Activated T-cell treated with anti-CD3 and anti-CD28 coated beads, Interleukin-2, amount 50 U/mL, for 24 hours (primary cell): ENCODE measurements at regions not wholly inside any gene's neighbourhood (a gene's known extent, or its start where the extent isn't known, plus 50 kb on each side); places are given as distances from the start of the nearest gene placed in this dataset.

Experiments used
- DNase-seq: peaks from one replicate; pipeline ENCODE4 v3.0.0-alpha.2; 2020
- H3K27ac Mint-ChIP-seq: 2 replicates; pipeline ENCODE4 v1.8.0; 2020; ENCODE audit warnings: mild to moderate bottlenecking, mixed read lengths
- H3K27me3 Mint-ChIP-seq: 2 replicates; pipeline ENCODE4 v1.8.0; 2020; ENCODE audit warnings: mixed read lengths
- H3K36me3 Mint-ChIP-seq: 2 replicates; pipeline ENCODE4 v1.8.0; 2020; ENCODE audit warnings: low read depth, mixed read lengths
- H3K4me1 Mint-ChIP-seq: 2 replicates; pipeline ENCODE4 v1.8.0; 2020; ENCODE audit warnings: low read depth, mixed read lengths
- H3K4me3 Mint-ChIP-seq: 2 replicates; pipeline ENCODE4 v1.8.0; 2020; ENCODE audit warnings: mild to moderate bottlenecking, moderate library complexity, mixed read lengths
- H3K9me3 Mint-ChIP-seq: 2 replicates; pipeline ENCODE4 v1.8.0; 2020; ENCODE audit warnings: mixed read lengths

DNA sequence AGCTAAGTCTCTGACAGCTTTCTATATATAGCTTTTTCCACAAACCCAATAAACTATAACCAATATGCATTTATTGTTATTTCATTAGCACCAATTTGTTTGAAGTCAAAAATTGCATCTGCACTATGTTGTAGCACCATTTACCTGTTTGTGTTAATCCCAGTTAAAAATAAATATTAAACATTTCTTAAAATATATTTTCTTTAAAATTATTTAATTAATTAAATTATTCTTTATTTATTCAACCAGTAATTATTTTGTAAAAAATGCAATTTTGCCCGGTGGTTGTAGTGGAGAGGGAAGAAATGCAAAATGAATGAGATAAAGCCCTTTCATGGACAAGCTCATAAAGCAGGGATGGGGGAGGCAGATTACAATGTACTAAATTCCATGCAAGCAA lies 1257.9 kb downstream of the PCDH17 start:
- no peaks in the 10 kb centered on the region for H3K36me3 Mint-ChIP-seq
- no peak overlapping the region for H3K4me3 Mint-ChIP-seq

DNA sequence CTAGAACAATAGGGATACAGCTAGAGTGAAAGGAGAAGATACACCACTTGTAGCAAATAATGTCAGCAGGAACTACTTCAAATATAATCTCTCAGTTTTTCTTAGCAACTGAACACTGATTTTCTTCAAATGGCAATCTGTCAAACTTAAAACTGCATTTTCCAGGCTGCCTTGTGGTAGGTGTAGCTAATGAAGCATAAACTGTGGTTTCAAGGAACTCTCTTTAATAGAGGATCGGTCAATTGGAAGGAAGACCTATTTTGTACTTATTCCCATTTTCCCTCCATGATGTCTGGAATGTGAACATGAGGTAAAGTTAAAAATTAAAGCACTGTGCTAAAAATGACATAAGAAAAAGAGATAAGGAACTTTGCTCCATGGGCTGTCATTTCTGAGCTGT lies 1261.9 kb downstream of the PCDH17 start:
- no peak overlapping the region for H3K27ac Mint-ChIP-seq
- H3K36me3 Mint-ChIP-seq = no peaks in the 10 kb centered on the region
- peaks cover 5% of the 10 kb centered on the region for H3K9me3 Mint-ChIP-seq
- no peak for DNase-seq
- no peaks in the 10 kb centered on the region for H3K4me1 Mint-ChIP-seq
- no peak overlapping the region for H3K4me3 Mint-ChIP-seq
- no peaks in the 10 kb centered on the region for H3K27me3 Mint-ChIP-seq

More for the DNA sequence above, 1257.9 kb downstream of the PCDH17 start:
- H3K9me3 Mint-ChIP-seq = peaks cover 5% of the 10 kb centered on the region
- H3K27me3 Mint-ChIP-seq = no peaks in the 10 kb centered on the region
- no peak for DNase-seq
- no peaks in the 10 kb centered on the region for H3K4me1 Mint-ChIP-seq
- H3K27ac Mint-ChIP-seq = no peak overlapping the region

DNA sequence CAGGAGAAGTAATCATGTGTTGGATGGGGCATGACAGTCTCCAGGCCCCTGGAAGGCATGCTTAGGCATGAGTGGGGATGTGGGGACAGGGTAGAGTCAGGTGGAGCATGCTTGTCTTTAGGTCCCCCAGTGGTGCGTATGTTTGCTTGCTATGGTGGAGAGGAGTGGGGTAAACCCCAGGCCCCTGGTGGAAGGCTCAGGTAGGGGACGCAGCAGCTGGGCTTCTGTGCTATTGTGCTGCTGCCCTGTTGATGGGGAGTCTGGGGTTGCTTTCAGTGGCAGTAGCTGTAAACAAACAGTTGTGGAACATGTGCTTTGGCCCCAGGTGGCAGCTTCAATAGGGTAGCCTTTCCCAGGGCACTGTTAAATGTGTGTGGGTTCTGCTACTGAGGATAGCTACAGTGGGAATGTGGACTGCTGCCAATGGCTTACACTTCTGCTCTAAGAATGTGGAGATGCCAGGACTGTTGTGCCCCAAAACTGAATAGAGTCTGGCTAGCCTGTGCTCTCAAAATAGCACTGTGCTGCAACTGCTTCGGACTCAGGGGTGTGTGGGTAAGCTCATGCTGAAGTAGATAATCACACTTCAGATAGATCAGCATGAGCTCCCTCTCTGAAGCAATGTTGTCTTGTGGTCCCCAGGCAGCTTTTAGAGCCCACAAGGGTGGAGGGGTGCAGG lies 1257.3 kb downstream of the DIAPH3 start:
- Mint-ChIP-seq H3K27ac (no peak overlapping the region), H3K27me3 (no peaks in the 10 kb centered on the region), H3K4me1 (no peaks in the 10 kb centered on the region), H3K36me3 (no peaks in the 10 kb centered on the region), H3K4me3 (no peak overlapping the region), H3K9me3 (no peaks in the 10 kb centered on the region)
- DNase-seq = no peak

DNA sequence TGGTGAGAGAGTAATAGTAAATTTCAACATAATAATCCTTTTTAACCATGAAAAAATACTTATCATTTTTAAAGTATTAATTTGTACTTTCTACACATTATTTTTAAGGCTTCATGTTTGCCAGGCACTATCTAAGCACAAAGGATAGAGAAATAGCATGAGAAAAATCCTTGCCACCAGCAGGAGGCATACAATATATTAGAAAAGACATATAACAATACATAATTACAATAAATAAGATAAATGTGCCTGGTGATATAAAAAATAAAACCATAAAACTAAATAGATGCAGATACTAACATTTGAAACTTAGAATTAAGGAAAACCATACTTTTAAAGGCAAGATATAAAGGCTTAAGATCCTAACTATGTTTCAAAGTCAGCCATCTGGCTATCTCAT lies 1256.4 kb downstream of the DIAPH3 start:
- Mint-ChIP-seq H3K4me3 (no peak overlapping the region), H3K27ac (no peak overlapping the region), H3K9me3 (no peaks in the 10 kb centered on the region), H3K27me3 (no peaks in the 10 kb centered on the region), H3K36me3 (no peaks in the 10 kb centered on the region), H3K4me1 (no peaks in the 10 kb centered on the region)
- DNase-seq = no peak

DNA sequence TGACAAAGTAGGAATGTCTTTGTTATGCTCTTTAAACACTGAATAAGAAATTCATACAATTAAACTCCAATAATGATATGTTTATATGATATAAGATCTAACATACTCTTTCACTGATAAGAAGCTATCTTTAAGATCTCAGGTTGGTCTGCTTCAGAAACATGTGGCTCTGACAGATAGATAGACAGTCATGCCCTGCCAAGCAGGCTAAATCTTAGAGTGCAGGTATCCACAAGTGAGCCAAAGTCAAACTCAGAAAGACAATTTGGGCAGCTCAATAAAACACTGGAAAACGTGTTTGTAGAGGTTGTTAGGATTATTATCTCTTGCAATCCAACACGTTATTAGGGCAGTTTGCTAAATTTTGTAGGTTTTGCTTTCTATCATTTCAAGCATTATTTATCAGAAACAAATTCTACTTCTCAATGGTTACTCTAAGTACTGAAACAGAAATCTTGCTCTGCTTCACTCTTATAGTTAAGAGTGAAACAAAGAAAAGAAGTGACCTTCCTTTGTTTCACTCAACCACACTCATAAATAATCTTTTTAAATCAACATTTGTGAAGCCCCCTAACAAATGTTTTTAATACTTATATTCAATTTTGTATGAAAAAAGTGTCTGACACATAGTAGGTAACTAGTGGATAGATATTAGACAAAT lies 1255.6 kb downstream of the DIAPH3 start:
- H3K4me3 Mint-ChIP-seq = no peak overlapping the region
- H3K9me3 Mint-ChIP-seq = no peaks in the 10 kb centered on the region
- H3K27ac Mint-ChIP-seq = no peak overlapping the region
- no peaks in the 10 kb centered on the region for H3K4me1 Mint-ChIP-seq
- no peaks in the 10 kb centered on the region for H3K27me3 Mint-ChIP-seq
- no peaks in the 10 kb centered on the region for H3K36me3 Mint-ChIP-seq
- no peak for DNase-seq

DNA sequence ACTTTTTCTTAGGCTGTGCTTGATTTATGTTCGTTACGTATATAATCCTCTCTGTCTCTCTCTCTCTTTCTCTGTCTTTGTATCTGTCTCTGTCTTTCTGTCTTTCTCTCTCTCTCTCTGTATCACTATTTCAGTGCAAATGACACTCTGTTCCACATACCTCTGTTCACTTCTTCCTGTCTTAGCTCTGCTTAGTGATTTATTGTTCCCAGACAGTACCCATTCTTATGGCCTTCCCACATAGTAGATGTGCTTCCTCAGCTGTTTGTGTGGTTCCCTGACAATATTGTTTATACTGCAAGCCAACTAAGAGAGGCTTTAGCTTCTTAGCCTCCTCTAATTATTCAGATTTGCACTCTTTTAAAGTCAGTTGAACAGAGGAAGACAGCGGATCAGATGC lies 1244.2 kb downstream of the DIAPH3 start:
- H3K4me1 Mint-ChIP-seq = no peaks in the 10 kb centered on the region
- H3K9me3 Mint-ChIP-seq = peaks cover 9% of the 10 kb centered on the region
- H3K27me3 Mint-ChIP-seq = no peaks in the 10 kb centered on the region
- no peaks in the 10 kb centered on the region for H3K36me3 Mint-ChIP-seq
- no peak for DNase-seq
- no peak overlapping the region for H3K4me3 Mint-ChIP-seq
- no peak overlapping the region for H3K27ac Mint-ChIP-seq

DNA sequence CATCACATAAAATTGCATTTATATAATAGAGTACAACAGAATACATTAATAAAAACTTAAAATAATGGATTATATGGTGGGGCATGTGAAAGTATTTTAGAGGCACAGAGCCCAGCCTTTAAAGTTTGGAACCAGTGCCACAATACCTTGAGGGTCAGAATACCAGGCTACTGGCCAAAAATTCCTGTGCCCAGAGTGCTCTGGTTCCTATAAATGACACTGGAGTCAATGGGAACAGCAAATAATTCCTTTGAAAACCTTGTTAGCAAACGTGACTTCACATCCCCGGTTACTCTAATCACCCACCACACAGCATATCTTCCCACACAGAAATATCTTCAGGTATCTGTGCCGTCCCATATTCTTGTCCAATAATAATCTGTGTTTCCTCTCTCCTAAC lies 1242.6 kb downstream of the DIAPH3 start:
- H3K9me3 Mint-ChIP-seq = peaks cover 5% of the 10 kb centered on the region
- H3K4me1 Mint-ChIP-seq = no peaks in the 10 kb centered on the region
- H3K27me3 Mint-ChIP-seq = no peaks in the 10 kb centered on the region
- H3K4me3 Mint-ChIP-seq = no peak overlapping the region
- DNase-seq = no peak
- H3K27ac Mint-ChIP-seq = no peak overlapping the region
- H3K36me3 Mint-ChIP-seq = no peaks in the 10 kb centered on the region

DNA sequence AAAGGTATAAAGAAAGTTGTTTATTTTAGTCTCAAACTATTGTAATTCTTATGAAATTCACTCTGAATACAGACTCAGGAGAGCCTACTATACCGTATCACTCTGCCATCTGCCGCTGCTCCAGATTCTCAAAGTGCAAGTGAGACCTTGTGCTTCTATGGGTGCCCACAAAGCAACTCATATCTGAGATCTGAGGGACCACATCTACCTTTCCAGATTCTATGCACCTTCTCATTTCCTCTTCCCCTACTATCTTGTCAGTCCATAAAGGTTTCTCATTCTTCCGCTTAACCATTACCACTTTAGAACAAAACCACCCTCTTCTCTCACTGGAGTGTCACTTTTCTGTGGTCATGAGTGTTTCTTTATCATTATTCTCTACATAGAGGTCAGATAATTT lies 1236.9 kb downstream of the DIAPH3 start:
- Mint-ChIP-seq H3K36me3 (no peaks in the 10 kb centered on the region), H3K27me3 (no peaks in the 10 kb centered on the region), H3K4me1 (no peaks in the 10 kb centered on the region), H3K4me3 (no peak overlapping the region), H3K9me3 (peaks cover 3% of the 10 kb centered on the region), H3K27ac (no peak overlapping the region)
- DNase-seq = no peak

DNA sequence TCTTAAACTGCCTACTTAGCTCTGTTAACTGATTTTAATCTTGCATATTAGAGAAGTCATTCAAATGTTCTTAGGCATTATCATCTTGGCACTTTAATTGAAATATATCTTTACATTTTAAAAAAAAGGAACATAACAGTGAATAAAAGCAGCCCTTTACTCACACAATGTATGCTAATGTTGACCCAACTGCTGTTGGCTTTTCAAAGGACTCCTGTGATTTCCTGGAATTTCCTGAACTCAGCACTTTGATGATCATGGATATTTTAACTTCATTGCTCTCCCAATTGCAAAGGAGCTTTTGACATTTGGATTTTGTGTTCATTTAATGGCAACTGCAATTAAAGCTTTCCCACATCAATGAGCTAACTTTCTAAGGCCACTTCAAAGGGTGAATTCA lies 1230.3 kb downstream of the DIAPH3 start:
- Mint-ChIP-seq H3K4me3 (no peak overlapping the region), H3K9me3 (peaks cover 7% of the 10 kb centered on the region), H3K36me3 (no peaks in the 10 kb centered on the region), H3K27me3 (no peaks in the 10 kb centered on the region), H3K27ac (no peak overlapping the region), H3K4me1 (no peaks in the 10 kb centered on the region)
- no peak for DNase-seq

DNA sequence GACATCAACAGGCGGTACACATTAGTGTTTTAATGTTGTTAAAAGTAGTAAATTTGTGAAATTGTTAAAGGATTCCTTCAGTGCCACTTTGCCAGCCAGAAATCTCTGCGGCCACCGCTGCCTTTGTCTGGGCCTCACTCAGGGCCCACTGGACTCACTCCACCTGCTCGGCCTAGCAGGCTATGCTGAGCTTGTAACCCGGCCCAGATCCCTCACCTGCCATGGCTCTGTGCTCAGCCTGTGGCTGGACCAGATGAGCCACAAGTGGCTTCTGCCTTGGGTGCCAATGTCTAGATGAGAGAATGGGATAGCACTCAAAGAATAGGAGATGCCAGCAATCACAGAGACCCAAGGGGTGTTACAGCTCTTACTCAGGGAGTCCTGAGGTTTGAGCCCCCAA lies 1228.0 kb downstream of the DIAPH3 start:
- H3K4me3 Mint-ChIP-seq = no peak overlapping the region
- no peak overlapping the region for H3K27ac Mint-ChIP-seq
- H3K36me3 Mint-ChIP-seq = no peaks in the 10 kb centered on the region
- DNase-seq = no peak
- peaks cover 7% of the 10 kb centered on the region for H3K9me3 Mint-ChIP-seq
- H3K27me3 Mint-ChIP-seq = no peaks in the 10 kb centered on the region
- H3K4me1 Mint-ChIP-seq = no peaks in the 10 kb centered on the region

DNA sequence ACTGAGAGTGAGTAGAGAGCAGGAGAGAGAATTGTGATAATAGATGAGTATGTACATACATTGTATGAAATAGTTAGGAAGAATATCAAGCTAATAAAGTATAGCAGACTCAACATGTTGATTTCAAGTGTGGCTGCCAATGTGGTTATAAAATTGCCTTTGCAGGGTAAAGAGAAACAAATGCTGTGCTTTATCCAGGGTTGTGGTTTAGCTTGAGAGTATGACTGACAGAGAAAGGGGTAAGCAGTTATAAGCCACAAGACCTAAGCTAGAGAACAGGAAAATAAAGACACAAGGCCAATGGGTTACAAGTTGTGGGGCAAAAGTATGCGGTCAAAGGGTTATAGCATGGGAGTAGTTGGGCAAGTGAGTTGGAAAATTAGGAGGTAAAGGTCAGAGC lies 1217.5 kb downstream of the DIAPH3 start:
- no peaks in the 10 kb centered on the region for H3K27me3 Mint-ChIP-seq
- no peak overlapping the region for H3K4me3 Mint-ChIP-seq
- H3K27ac Mint-ChIP-seq = no peak overlapping the region
- H3K9me3 Mint-ChIP-seq = peaks cover 15% of the 10 kb centered on the region
- no peaks in the 10 kb centered on the region for H3K4me1 Mint-ChIP-seq
- no peak for DNase-seq
- H3K36me3 Mint-ChIP-seq = no peaks in the 10 kb centered on the region

DNA sequence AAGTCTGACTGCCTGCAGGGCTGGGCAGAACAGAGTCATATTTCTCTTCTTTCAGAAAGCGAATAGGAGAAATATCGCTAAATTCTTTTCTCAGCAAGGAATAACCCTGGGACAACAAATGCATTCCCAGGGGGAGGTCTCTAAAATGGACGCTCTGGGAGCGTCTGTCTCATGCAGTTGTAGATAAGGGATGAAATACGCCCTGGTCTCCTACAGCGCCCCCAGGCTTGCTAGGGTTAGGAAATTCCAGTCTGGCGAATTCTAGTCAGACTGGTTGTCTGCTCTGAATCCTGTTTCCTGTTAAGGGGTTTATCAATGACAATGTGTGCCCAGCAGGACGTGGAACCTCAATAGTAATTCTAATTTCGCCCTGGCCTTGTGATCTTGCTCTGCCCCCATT lies 1214.1 kb downstream of the DIAPH3 start:
- H3K4me3 Mint-ChIP-seq = no peak overlapping the region
- no peaks in the 10 kb centered on the region for H3K36me3 Mint-ChIP-seq

DNA sequence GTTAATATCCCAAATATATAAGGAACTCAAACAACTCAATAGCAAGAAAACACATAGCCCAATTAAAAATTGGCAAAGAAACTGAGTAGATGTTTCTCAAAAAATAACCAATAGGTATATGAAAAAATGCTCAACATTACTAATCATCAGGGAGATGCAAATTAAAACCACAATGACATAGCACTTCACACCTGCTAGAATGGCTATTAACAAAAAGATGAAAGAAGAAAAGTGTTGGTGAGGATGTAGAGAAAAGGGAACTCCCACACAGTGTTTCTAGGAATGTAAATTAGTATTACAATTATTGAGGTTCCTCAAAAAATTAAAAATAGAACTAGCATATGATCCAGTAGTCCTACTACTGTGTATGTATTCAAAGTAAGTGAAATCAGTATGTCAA lies 1212.8 kb downstream of the DIAPH3 start:
- no peaks in the 10 kb centered on the region for H3K27me3 Mint-ChIP-seq
- DNase-seq = no peak
- H3K27ac Mint-ChIP-seq = no peak overlapping the region
- peaks cover 14% of the 10 kb centered on the region for H3K9me3 Mint-ChIP-seq
- H3K4me1 Mint-ChIP-seq = no peaks in the 10 kb centered on the region
- no peak overlapping the region for H3K4me3 Mint-ChIP-seq
- H3K36me3 Mint-ChIP-seq = no peaks in the 10 kb centered on the region

More for the DNA sequence above, 1214.1 kb downstream of the DIAPH3 start:
- no peaks in the 10 kb centered on the region for H3K27me3 Mint-ChIP-seq
- H3K9me3 Mint-ChIP-seq = peaks cover 14% of the 10 kb centered on the region
- no peak for DNase-seq
- no peak overlapping the region for H3K27ac Mint-ChIP-seq
- no peaks in the 10 kb centered on the region for H3K4me1 Mint-ChIP-seq

DNA sequence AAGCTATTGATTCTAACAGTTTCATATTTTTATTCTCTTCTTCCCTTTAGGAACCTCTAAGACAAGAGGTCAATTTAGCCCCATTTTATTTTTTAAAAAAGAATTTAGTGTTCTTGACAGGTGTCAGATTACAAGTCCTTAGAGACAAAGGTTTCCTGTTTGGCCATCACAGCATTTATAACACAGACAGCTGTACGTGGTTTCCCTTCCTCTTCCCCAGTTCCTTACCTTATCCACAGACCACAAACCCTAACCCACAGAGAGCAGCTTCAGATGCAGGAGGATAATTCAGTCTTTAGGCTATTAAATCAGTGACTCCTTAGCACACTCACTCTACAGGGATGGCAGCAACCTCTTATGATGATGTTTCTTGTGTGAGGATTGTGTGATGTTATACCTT lies 1210.1 kb downstream of the DIAPH3 start:
- Mint-ChIP-seq H3K27ac (no peak overlapping the region), H3K27me3 (no peaks in the 10 kb centered on the region), H3K4me3 (no peak overlapping the region), H3K36me3 (no peaks in the 10 kb centered on the region), H3K4me1 (no peaks in the 10 kb centered on the region), H3K9me3 (peaks cover 13% of the 10 kb centered on the region)
- no peak for DNase-seq

DNA sequence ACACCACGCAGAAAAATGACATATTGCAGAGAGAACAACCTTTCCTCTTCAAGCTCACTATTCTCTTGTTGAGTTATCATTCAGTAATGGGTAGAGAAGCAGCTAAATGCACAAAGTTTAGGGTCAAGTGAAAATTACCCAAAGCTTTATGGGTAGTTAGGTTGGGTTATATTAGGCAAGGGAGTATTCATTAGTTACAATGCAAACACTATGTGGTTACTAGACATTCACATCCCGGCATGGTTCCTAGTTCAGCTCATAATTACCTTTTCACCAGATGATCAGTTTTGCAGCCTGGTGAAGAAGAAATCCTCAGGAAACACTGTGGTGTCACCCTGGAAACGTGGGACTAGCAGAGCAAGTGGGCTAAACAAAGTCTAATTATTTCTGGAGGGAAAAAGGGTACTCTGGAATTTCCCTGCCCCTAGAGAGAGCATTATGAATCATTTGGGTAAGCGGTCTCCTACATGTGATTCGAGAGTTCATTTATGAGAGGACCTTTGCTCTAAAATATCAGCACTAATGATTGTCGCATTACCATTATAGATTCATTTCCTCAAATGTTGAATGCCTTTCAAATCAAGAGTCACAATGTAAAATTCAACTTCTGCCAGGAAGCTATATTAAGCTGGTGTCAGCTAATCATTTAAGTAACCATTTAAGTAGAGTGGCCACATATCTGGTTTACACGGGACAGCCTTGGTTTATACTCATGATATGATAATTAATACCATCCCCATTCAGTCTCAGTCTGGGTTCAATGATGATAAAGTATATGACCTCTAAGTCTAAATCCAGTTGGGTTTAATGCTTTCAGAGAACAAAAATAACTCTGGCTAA lies 1208.0 kb downstream of the DIAPH3 start:
- H3K4me1 Mint-ChIP-seq = no peaks in the 10 kb centered on the region
- no peaks in the 10 kb centered on the region for H3K27me3 Mint-ChIP-seq
- DNase-seq = no peak
- no peak overlapping the region for H3K27ac Mint-ChIP-seq
- H3K9me3 Mint-ChIP-seq = peaks cover 4% of the 10 kb centered on the region
- H3K4me3 Mint-ChIP-seq = no peak overlapping the region
- H3K36me3 Mint-ChIP-seq = no peaks in the 10 kb centered on the region
